Activated T-cell treated with anti-CD3 and anti-CD28 coated beads, Interleukin-2, amount 50 U/mL, for 4 hours (primary cell): ENCODE measurements at regions not wholly inside any gene's neighbourhood (a gene's known extent, or its start where the extent isn't known, plus 50 kb on each side); places are given as distances from the start of the nearest gene placed in this dataset.

ENCODE experiments used
- ATAC-seq, 2 donors: fragments of 200-7000 bp; cut with Tn5 transposase; one replicate each; pipeline ENCODE4 v1.10.0; 2021
- DNase-seq: peaks from one replicate; pipeline ENCODE4 v3.0.0-alpha.2; 2020
- H3K27me3 Mint-ChIP-seq: one replicate; pipeline ENCODE4 v1.8.0; 2021; ENCODE audit warnings: low read depth, mixed read lengths
- H3K36me3 Mint-ChIP-seq: one replicate; pipeline ENCODE4 v1.8.0; 2022; ENCODE audit warnings: mixed read lengths; ENCODE audit not compliant: insufficient read depth
- H3K4me1 Mint-ChIP-seq: one replicate; pipeline ENCODE4 v1.8.0; 2021; ENCODE audit warnings: low read depth, mixed read lengths
- H3K4me3 Mint-ChIP-seq: one replicate; pipeline ENCODE4 v1.8.0; 2021; ENCODE audit warnings: mild to moderate bottlenecking, moderate library complexity, mixed read lengths
- H3K9me3 Mint-ChIP-seq: one replicate; pipeline ENCODE4 v1.8.0; 2021; ENCODE audit warnings: mixed read lengths

- Mint-ChIP-seq H3K4me1 (no peaks in the 10 kb centered on the region), H3K4me3 (no peak overlapping the region), H3K27me3 (peaks cover 14% of the 10 kb centered on the region), H3K36me3 (no peaks in the 10 kb centered on the region), H3K9me3 (peaks cover 5% of the 10 kb centered on the region)
- ATAC-seq (no peak), DNase-seq (no peak)
Observed at GRCh38 chr9:1745980-1746379, 269.2 kb upstream of the SMARCA2 start.

DNA sequence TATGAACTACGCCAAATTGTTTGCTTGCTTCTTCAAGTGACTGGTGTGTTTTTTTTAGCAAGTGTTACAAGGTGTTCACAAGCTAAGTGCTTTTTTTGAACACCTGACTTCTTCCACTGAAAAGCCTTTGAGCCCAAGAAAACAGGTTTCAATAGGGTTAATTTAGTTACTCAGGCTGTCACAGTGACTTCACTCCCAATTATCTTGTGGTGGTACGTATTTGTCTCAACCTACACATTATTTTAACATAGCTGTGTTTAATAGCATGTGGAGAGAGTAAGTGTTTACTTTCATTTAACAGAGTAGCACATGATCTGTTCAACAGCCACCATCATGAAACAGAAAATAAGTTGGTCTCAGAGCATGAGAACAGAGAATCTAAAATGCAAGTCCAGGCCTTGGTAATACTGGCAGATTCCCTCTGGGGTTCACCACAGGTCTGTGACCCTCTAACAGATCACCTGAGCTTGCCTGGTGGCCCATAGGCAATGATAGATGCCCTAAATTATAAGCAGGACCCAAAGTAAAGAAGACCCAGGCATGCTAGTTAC is 267.7 kb upstream of the SMARCA2 start:
- Mint-ChIP-seq H3K4me3 (no peak overlapping the region), H3K9me3 (peaks cover 8% of the 10 kb centered on the region), H3K27me3 (peaks cover 14% of the 10 kb centered on the region), H3K4me1 (no peaks in the 10 kb centered on the region), H3K36me3 (no peaks in the 10 kb centered on the region)
- ATAC-seq (no peak), DNase-seq (no peak)

- H3K4me1 Mint-ChIP-seq = no peaks in the 10 kb centered on the region
- ATAC-seq = no peak
Observed at GRCh38 chr9:1748407-1748806, 266.7 kb upstream of the SMARCA2 start.

DNA sequence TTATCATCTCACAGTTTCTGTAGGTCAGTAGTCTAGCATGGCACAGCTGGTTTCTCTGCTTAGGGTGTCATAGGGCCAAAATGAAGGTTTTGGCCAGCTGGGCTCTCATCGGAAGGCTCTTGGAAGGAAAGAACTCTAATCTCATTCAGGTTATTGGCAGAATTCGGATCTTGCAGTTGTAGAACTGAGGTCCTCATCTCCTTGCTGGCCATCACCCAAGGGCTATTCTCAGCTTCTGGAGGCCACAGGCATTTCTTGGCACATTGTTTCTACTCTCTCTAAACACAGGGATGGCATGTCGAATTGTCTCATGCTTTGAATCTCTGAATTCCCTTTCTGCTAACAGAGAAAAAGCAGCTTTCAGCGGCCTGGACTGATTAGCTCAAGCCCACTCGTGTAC is 258.0 kb upstream of the SMARCA2 start:
- no peak for ATAC-seq
- Mint-ChIP-seq H3K4me1 (no peaks in the 10 kb centered on the region), H3K27me3 (peaks cover 7% of the 10 kb centered on the region), H3K4me3 (no peak overlapping the region), H3K36me3 (no peaks in the 10 kb centered on the region), H3K9me3 (peaks cover 13% of the 10 kb centered on the region)
- no peak for DNase-seq

More at GRCh38 chr9:1748407-1748806, 266.7 kb upstream of the SMARCA2 start:
- DNase-seq = no peak
- H3K27me3 Mint-ChIP-seq = peaks cover 14% of the 10 kb centered on the region
- peaks cover 12% of the 10 kb centered on the region for H3K9me3 Mint-ChIP-seq
- H3K4me3 Mint-ChIP-seq = no peak overlapping the region
- no peaks in the 10 kb centered on the region for H3K36me3 Mint-ChIP-seq

DNA sequence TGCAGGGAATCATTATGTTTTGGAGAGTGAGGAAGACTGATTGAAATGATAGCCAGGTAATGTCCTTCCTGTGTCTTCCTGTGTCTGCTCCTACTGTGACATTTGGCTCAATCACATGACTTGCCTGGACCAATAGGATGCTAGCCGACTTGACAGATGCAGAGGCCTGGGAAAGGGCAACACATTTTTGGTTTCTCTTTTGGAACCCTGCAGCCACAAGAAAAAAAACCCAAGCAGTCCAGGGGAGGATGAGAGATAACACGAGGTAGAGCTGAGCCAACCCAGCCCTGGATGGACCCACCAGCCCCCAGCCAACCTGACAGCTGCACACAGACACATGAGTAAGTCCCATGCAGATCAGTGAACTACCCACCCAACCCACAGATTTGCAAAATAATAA is 256.1 kb upstream of the SMARCA2 start:
- H3K4me1 Mint-ChIP-seq = no peaks in the 10 kb centered on the region
- ATAC-seq = no peak
- H3K27me3 Mint-ChIP-seq = peaks cover 7% of the 10 kb centered on the region
- H3K4me3 Mint-ChIP-seq = no peak overlapping the region
- H3K9me3 Mint-ChIP-seq = peaks cover 6% of the 10 kb centered on the region
- H3K36me3 Mint-ChIP-seq = no peaks in the 10 kb centered on the region
- no peak for DNase-seq

GRCh38 chr9:1759771-1760300 is 255.3 kb upstream of the SMARCA2 start:
- Mint-ChIP-seq H3K4me3 (no peak overlapping the region), H3K9me3 (peaks cover 6% of the 10 kb centered on the region), H3K36me3 (no peaks in the 10 kb centered on the region), H3K4me1 (no peaks in the 10 kb centered on the region), H3K27me3 (peaks cover 12% of the 10 kb centered on the region)
- DNase-seq = no peak
- no peak for ATAC-seq

DNA sequence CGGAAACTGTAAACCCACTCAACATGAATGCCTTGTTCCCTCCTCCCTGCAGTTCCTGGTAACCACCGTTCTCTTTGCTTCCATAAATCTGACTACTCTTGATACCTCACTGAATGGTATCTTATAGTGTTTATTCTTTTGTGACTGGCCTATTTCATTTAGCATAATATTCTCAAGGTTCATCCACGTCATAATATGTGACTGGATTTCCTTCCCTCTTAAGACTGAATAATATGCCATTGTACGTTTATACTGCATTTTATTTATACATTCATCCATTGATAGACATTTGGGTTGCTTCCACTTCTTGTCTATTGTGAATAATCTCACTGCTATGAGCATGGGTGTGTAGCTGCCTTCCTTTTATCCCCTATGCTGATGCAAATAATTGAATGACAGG is 253.3 kb upstream of the SMARCA2 start:
- Mint-ChIP-seq H3K4me3 (no peak overlapping the region), H3K4me1 (no peaks in the 10 kb centered on the region), H3K27me3 (peaks cover 15% of the 10 kb centered on the region), H3K9me3 (peaks cover 6% of the 10 kb centered on the region), H3K36me3 (no peaks in the 10 kb centered on the region)
- ATAC-seq (no peak), DNase-seq (no peak)

- Mint-ChIP-seq H3K36me3 (no peaks in the 10 kb centered on the region), H3K4me1 (no peaks in the 10 kb centered on the region), H3K4me3 (no peak overlapping the region), H3K27me3 (peaks cover 27% of the 10 kb centered on the region), H3K9me3 (no peaks in the 10 kb centered on the region)
- ATAC-seq (no peak), DNase-seq (no peak)
Observed at GRCh38 chr9:1766042-1766441, 249.1 kb upstream of the SMARCA2 start.

GRCh38 chr9:1768561-1768960 is 246.6 kb upstream of the SMARCA2 start:
- peaks cover 27% of the 10 kb centered on the region for H3K27me3 Mint-ChIP-seq
- no peaks in the 10 kb centered on the region for H3K9me3 Mint-ChIP-seq
- no peak for ATAC-seq
- H3K4me3 Mint-ChIP-seq = no peak overlapping the region
- DNase-seq = no peak
- no peaks in the 10 kb centered on the region for H3K4me1 Mint-ChIP-seq
- H3K36me3 Mint-ChIP-seq = no peaks in the 10 kb centered on the region

DNA sequence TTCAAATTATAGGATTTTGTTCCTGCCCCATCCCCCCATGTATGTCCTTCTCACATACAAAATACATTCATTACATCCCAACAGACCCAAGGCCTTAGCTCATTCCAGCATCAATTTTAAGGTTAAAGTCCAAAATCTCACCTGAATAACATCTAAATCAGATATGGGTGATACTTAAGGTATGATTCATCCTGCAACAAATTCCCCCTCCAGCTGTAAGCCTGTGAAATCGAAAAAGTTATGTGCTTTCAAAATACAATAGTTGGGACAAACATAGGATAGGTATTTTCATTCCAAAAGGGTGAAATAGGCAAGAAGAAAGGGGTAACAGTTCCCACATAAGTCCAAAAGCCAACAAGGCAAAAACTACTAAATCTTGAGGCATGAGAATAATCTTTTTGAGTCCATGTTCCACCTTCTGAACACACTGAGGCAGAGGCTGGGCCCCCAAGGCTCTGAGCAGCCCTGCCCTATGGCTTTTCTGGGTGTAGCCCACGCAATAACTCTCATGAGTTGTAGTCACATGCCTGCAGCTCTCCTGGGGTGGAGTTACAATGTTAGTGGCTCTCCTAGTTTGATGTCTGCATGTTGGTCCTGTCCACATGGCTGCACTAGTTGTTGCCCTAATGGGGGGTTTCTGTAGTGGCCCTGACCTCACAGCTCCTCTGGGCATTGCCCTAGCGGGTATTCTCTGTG is 243.9 kb upstream of the SMARCA2 start:
- Mint-ChIP-seq H3K27me3 (peaks cover 20% of the 10 kb centered on the region), H3K4me1 (no peaks in the 10 kb centered on the region), H3K36me3 (no peaks in the 10 kb centered on the region), H3K9me3 (no peaks in the 10 kb centered on the region), H3K4me3 (no peak overlapping the region)
- no peak for ATAC-seq
- DNase-seq = no peak

- Mint-ChIP-seq H3K4me1 (no peaks in the 10 kb centered on the region), H3K4me3 (no peak overlapping the region), H3K27me3 (peaks cover 2% of the 10 kb centered on the region), H3K9me3 (no peaks in the 10 kb centered on the region), H3K36me3 (no peaks in the 10 kb centered on the region)
- DNase-seq (no peak), ATAC-seq (no peak)
Observed at GRCh38 chr9:1775230-1775629, 239.9 kb upstream of the SMARCA2 start.

GRCh38 chr9:1776668-1777067 is 238.5 kb upstream of the SMARCA2 start:
- Mint-ChIP-seq H3K36me3 (no peaks in the 10 kb centered on the region), H3K9me3 (no peaks in the 10 kb centered on the region), H3K27me3 (peaks cover 2% of the 10 kb centered on the region), H3K4me3 (no peak overlapping the region), H3K4me1 (no peaks in the 10 kb centered on the region)
- ATAC-seq = no peak
- no peak for DNase-seq

- no peak for ATAC-seq
- no peak overlapping the region for H3K4me3 Mint-ChIP-seq
Observed at GRCh38 chr9:1791191-1791590, 224.0 kb upstream of the SMARCA2 start.

GRCh38 chr9:1794547-1795270 is 220.4 kb upstream of the SMARCA2 start:
- Mint-ChIP-seq H3K4me1 (no peaks in the 10 kb centered on the region), H3K4me3 (no peak overlapping the region), H3K27me3 (peaks cover 14% of the 10 kb centered on the region), H3K36me3 (no peaks in the 10 kb centered on the region), H3K9me3 (no peaks in the 10 kb centered on the region)
- DNase-seq = no peak
- no peak for ATAC-seq

More at GRCh38 chr9:1791191-1791590, 224.0 kb upstream of the SMARCA2 start:
- Mint-ChIP-seq H3K9me3 (no peaks in the 10 kb centered on the region), H3K4me1 (no peaks in the 10 kb centered on the region), H3K36me3 (no peaks in the 10 kb centered on the region), H3K27me3 (peaks cover 15% of the 10 kb centered on the region)
- no peak for DNase-seq
